OCI-LY3 (cell line): ENCODE measurements at regions not wholly inside any gene's neighbourhood (a gene's known extent, or its start where the extent isn't known, plus 50 kb on each side); places are given as distances from the start of the nearest gene placed in this dataset.

Experiments used
- EZH2phosphoT487 ChIP-seq: fragments of 200-600 bp; shearing (Covaris generic); IDR thresholded peaks from 2 replicates; pipeline ENCODE4 v1.6.1; 2018; ENCODE audit warnings: antibody characterized with exemption, mixed run types, low read depth
- TF ChIP-seq, protein P1 (sequence below): fragments of 200-600, 300-600 bp; sonication (generic); IDR thresholded peaks from 2 replicates; pipeline ENCODE4 v1.5.1; 2014; ENCODE audit warnings: antibody characterized with exemption, low read length, low read depth

GRCh38 chr2:132282911-132283310, 121.2 kb upstream of the ANKRD30BL start:
- TF ChIP-seq, protein P1, sequence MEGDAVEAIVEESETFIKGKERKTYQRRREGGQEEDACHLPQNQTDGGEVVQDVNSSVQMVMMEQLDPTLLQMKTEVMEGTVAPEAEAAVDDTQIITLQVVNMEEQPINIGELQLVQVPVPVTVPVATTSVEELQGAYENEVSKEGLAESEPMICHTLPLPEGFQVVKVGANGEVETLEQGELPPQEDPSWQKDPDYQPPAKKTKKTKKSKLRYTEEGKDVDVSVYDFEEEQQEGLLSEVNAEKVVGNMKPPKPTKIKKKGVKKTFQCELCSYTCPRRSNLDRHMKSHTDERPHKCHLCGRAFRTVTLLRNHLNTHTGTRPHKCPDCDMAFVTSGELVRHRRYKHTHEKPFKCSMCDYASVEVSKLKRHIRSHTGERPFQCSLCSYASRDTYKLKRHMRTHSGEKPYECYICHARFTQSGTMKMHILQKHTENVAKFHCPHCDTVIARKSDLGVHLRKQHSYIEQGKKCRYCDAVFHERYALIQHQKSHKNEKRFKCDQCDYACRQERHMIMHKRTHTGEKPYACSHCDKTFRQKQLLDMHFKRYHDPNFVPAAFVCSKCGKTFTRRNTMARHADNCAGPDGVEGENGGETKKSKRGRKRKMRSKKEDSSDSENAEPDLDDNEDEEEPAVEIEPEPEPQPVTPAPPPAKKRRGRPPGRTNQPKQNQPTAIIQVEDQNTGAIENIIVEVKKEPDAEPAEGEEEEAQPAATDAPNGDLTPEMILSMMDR = no peak
- TF ChIP-seq EZH2phosphoT487 = no peak
